Right lobe of liver (tissue), 6 donors: ENCODE measurements at regions not wholly inside any gene's neighbourhood (a gene's known extent, or its start where the extent isn't known, plus 50 kb on each side); places are given as distances from the start of the nearest gene placed in this dataset.

ENCODE experiments used
- ATAC-seq, 4 donors: fragments of 200-7000 bp; cut with Tn5 transposase; one replicate each; pipeline ENCODE4 v1.9.1; 2020; ENCODE audit warnings: mild to moderate bottlenecking in 4 of 4, moderate library complexity in 4 of 4
- DNase-seq, 3 donors: peaks; one replicate each; pipeline ENCODE4 v3.0.0-alpha.2; 2020
- H3K27ac ChIP-seq, 3 donors: fragments of 200-600 bp; one replicate each; pipeline ENCODE4 v1.8.0; 2022
- H3K27me3 ChIP-seq, 2 donors: fragments of 200-600 bp; one replicate each; pipeline ENCODE4 v1.8.0; 2022
- H3K36me3 ChIP-seq, 4 donors: fragments of 200-600 bp; sonication (generic) in 1 of 4; one replicate each; pipeline versions ENCODE4 v1.5.1 to v1.8.0; 2017 to 2022; ENCODE audit warnings: control low read depth in 1 of 4
- H3K4me1 ChIP-seq, 4 donors: fragments of 200-600 bp; sonication (generic) in 1 of 4; one replicate each; pipeline versions ENCODE4 v1.5.1 to v1.8.0; 2017 to 2022; ENCODE audit warnings: control low read depth in 1 of 4
- H3K4me3 ChIP-seq, 3 donors: fragments of 200-600 bp; one replicate each; pipeline ENCODE4 v1.8.0; 2022
- H3K9me3 ChIP-seq, 4 donors: fragments of 200-600 bp; sonication (generic) in 1 of 4; one replicate each; pipeline versions ENCODE4 v1.5.1 to v1.8.0; 2017 to 2022; ENCODE audit warnings: control low read depth in 1 of 4
- POLR2A ChIP-seq: fragments of 450-650 bp; IDR thresholded peaks from one replicate; pipeline ENCODE4 v1.6.1; 2017; ENCODE audit warnings: antibody characterized with exemption, mild to moderate bottlenecking
- WGBS: methylation state at CpG from one replicate; pipeline ENCODE4 v1.1.6; 2018; ENCODE audit warnings: low coverage, low lambda C conversion rate; ENCODE audit not compliant: insufficient coverage; ENCODE audit errors: missing lambda C conversion rate; 5-methylcytosine and 5-hydroxymethylcytosine counted together
- intact Hi-C, 2 donors: fragments of 100-400 bp; cut with DNase I; formaldehyde crosslinking; loops; one replicate each; pipeline versions ENCODE4 v1.11.2 to v1.14.1; 2022
- TF ChIP-seq, protein P1 (sequence below), 4 donors: fragments of 200-600 bp in 3 of 4; fragments of 450-650 bp in 1 of 4; IDR thresholded peaks; one replicate each; pipeline versions ENCODE4 v1.5.1 to v1.8.0; 2016 to 2022; ENCODE audit warnings: antibody characterized with exemption in 4 of 4, mild to moderate bottlenecking in 2 of 4
- donor health status: DM: no; HTN: yes; CAD: no.
- donor health status: DM: no; HTN: no; CAD: no.
- donor health status: DM: no; HTN: no; CAD: no.
- donor health status: DM: no; HTN: yes; CAD: no.
- donor health status: DM: no; HTN: yes; CAD: no.

DNA sequence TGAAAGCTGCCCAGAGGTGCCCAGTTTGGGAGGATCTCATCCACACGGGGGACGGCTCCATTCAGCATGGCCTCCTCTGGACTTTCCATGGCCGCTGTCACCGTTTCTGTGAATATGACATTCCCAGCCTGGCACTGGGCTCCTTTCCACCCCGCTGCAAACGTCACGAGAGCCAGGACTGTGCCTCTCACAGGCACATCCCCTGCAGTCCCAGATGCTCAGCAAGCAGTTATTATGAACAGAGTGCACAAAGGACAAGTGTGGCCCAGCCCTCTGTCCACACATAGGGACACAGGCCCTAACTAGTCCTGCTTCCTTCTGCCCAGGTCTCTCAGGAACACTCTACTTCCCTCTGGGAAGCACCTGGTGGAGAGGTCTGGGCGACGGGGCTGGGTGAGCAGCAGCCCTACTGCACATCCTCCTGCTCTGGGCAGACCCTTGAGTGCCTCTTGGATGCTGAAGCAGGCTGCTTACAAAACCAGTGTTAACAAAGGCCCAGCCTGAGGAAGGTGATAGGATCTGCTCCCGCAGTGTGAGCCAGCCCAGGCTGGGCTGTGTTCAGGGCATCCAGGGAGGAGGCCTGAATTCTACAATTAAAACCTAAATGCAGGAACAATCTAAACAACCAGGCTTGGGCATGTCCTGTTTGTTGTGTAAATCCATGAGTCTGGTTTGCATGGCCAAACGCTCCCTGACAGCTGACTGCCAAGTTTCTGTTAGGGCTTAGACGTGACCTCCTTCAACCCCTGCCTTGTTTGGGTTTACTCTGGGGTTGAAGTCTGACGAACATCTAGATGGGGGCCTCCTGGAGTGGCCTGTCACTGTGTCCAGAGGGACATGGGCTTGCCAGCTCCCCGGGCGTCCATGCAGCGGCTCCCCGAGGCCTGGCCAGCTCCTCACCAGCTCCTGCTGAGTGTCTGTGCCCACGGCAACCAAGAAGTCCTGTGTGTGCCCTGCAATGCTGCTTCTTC lies 269.8 kb downstream of the GADD45G start:
- TF ChIP-seq, protein P1, sequence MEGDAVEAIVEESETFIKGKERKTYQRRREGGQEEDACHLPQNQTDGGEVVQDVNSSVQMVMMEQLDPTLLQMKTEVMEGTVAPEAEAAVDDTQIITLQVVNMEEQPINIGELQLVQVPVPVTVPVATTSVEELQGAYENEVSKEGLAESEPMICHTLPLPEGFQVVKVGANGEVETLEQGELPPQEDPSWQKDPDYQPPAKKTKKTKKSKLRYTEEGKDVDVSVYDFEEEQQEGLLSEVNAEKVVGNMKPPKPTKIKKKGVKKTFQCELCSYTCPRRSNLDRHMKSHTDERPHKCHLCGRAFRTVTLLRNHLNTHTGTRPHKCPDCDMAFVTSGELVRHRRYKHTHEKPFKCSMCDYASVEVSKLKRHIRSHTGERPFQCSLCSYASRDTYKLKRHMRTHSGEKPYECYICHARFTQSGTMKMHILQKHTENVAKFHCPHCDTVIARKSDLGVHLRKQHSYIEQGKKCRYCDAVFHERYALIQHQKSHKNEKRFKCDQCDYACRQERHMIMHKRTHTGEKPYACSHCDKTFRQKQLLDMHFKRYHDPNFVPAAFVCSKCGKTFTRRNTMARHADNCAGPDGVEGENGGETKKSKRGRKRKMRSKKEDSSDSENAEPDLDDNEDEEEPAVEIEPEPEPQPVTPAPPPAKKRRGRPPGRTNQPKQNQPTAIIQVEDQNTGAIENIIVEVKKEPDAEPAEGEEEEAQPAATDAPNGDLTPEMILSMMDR (IDR thresholded peaks at IDR 0.05): no peak
- TF ChIP-seq POLR2A: no peak
- peak; percentile 41 to 79 (median 75) for DNase-seq
- Histone ChIP-seq H3K27ac (peak overlapping the region in 2 of 3 donors; percentile 80 to 92), H3K4me1 (peaks cover 0 to 41% (median 16%) of the 10 kb centered on the region in 4 donors), H3K9me3 (no peaks in the 10 kb centered on the region), H3K4me3 (no peak overlapping the region), H3K27me3 (no peaks in the 10 kb centered on the region), H3K36me3 (no peaks in the 10 kb centered on the region)
- WGBS: 57% methylated on average over 4 of the region's 18 CpGs
- ATAC-seq: peak; percentile 69 to 83 (median 82)
- intact Hi-C loops: no loop called here

DNA sequence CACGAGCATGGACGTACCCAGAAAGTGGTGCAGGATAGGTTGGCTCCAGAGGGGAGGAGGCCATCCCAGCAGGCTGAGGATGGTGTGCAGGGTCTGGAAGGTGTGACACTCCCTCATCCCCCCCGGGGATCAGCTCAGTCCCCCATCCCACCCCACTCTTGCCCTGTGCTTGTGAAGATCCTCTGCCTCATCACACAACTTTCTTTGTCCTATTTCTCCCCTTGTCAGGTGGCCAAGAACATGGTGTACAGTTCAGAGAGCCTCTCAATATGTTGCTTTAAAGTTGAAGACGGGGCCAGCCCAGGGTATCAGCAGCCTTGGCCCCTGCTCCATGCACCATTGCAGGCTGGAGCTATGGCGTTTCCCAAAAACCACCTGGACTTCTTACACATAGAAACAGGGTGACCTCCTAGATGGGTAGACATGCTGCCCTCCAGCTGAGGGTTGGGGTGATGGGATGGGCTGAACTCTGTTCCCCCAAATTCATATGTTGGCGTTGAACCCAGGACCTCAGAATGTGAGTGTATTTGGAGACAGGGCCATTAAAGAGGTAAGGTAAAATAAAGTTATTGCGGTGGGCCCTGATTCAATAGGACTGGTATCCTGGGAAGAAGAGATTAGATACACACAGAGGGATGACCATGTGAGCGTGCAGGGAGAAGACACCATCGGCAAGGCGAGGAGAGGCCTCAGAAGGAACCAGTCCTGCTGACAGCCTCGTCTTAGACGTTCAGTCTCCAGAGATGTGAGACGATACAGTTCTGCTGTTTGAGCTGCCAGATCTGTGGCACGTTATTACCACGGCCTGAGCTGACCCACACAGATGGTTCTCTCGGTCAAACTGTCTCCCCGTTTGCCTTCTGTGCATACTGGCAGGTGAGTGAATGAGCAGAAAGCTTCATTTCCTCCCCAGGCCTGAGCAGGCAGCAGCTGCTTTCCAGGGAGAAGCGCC lies 272.5 kb downstream of the GADD45G start:
- intact Hi-C loops: no loop called here
- Histone ChIP-seq H3K27ac (no peak overlapping the region), H3K27me3 (no peaks in the 10 kb centered on the region), H3K4me3 (no peak overlapping the region), H3K9me3 (no peaks in the 10 kb centered on the region), H3K36me3 (no peaks in the 10 kb centered on the region), H3K4me1 (peaks cover 0 to 42% (median 16%) of the 10 kb centered on the region in 4 donors)
- ATAC-seq (no peak), DNase-seq (peak in 1 of 3 donors; percentile 41)
- TF ChIP-seq POLR2A: no peak
- TF ChIP-seq, protein P1 (IDR thresholded peaks at IDR 0.05): no peak
- WGBS: 65% methylated on average over 11 of the region's 18 CpGs

DNA sequence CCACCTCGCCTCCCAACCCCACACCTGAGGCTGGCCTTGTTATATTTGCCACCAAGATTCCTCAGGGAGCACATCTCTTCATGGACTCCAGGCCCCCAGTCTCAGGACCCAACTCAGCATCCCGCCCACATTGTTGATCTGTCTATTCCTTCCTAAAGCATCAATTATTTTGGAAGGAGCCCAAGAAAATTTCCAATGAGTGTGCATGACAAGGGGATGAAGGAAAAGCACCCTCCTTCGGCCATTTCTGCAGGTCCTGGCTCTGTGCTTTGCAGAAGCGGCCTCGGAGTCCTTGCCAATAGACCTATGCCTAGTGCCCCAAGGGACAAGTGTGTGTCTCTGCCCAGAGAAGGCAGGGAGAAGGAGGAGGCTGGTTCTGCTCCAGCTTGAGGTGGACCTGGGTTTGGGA lies 273.2 kb downstream of the GADD45G start:
- DNase-seq (peak in 1 of 3 donors; percentile 40), ATAC-seq (no peak)
- Histone ChIP-seq H3K4me3 (no peak overlapping the region), H3K4me1 (peaks cover 0 to 42% (median 16%) of the 10 kb centered on the region in 4 donors), H3K27me3 (no peaks in the 10 kb centered on the region), H3K27ac (peak overlapping the region in 1 of 3 donors; percentile 58), H3K9me3 (no peaks in the 10 kb centered on the region), H3K36me3 (no peaks in the 10 kb centered on the region)
- intact Hi-C loops: no loop called here
- TF ChIP-seq POLR2A: no peak
- TF ChIP-seq, protein P1 (IDR thresholded peaks at IDR 0.05): no peak
- 70% methylated on average over 4 of the region's 5 CpGs for WGBS

DNA sequence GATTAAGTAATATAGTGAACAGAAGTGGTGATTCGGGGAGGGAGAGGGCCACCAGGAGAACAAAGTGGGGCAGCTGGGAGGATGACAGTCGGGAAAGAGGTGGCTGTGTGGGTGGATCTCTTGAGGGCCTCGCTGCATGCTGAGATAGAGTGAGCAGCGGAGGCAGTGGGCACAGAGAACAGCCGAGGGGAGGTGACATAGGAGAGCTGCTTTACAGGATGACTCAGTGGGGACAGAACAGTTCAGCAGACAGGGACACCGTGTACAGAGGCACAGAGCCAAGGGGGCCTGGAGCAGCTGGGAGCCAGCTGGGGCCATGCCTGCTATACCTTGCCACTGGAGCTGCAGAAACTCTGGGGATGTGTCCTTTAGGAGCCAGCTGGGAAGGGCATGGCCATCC lies 273.9 kb downstream of the GADD45G start:
- 27% methylated on average over 4 of the region's 6 CpGs for WGBS
- DNase-seq (peak; percentile 83 to 89 (median 84)), ATAC-seq (peak; percentile 81 to 94 (median 86))
- peak overlapping the region in 1 of 3 donors; percentile 58 for H3K27ac ChIP-seq
- H3K4me3 ChIP-seq: no peak overlapping the region
- H3K4me1 ChIP-seq: peaks cover 0 to 42% (median 16%) of the 10 kb centered on the region in 4 donors
- H3K36me3 ChIP-seq: no peaks in the 10 kb centered on the region
- TF ChIP-seq, protein P1 (IDR thresholded peaks at IDR 0.05): no peak
- peak; percentile 17 for TF ChIP-seq POLR2A
- intact Hi-C loops: no loop called here
- no peaks in the 10 kb centered on the region for H3K27me3 ChIP-seq
- H3K9me3 ChIP-seq: no peaks in the 10 kb centered on the region
